ENCODE measurements at regions not wholly inside any gene's neighbourhood (a gene's known extent, or its start where the extent isn't known, plus 50 kb on each side); places are given as distances from the start of the nearest gene placed in this dataset.

GRCh38 chr5:113935453-113935852 is 422.0 kb downstream of the YTHDC2 start:
- DNase-seq (no peak), ATAC-seq (no peak), FAIRE-seq (no peak)
- Histone ChIP-seq H3K27ac (no peak overlapping the region), H3K4me1 (no peaks in the 10 kb centered on the region), H3K36me3 (no peaks in the 10 kb centered on the region), H3K9me3 (no peaks in the 10 kb centered on the region), H3K27me3 (no peaks in the 10 kb centered on the region), H3K4me3 (no peak overlapping the region)
- intact Hi-C loops (cut with DNase I), result no loop called here
- 38 to 44% methylated on average over 7 of the region's 7 CpGs for WGBS, 2 donors
- TF ChIP-seq CTCF (IDR thresholded peaks at IDR 0.05), result no peak

- intact Hi-C loops (cut with DNase I), result no loop called here
- DNase-seq (no peak), ATAC-seq (no peak), FAIRE-seq (no peak)
- Histone ChIP-seq H3K4me1 (no peaks in the 10 kb centered on the region), H3K9me3 (no peaks in the 10 kb centered on the region), H3K36me3 (no peaks in the 10 kb centered on the region), H3K27me3 (no peaks in the 10 kb centered on the region), H3K4me3 (no peak overlapping the region), H3K27ac (no peak overlapping the region)
- WGBS, 2 donors, result 67 to 87% methylated on average over 2 of the region's 2 CpGs
- TF ChIP-seq CTCF (IDR thresholded peaks at IDR 0.05), result no peak
Observed at GRCh38 chr5:113937301-113937700, 423.8 kb downstream of the YTHDC2 start.

- FAIRE-seq (no peak), DNase-seq (no peak), ATAC-seq (no peak)
- Histone ChIP-seq H3K9me3 (no peaks in the 10 kb centered on the region), H3K36me3 (no peaks in the 10 kb centered on the region), H3K27me3 (no peaks in the 10 kb centered on the region), H3K4me1 (no peaks in the 10 kb centered on the region), H3K27ac (no peak overlapping the region), H3K4me3 (no peak overlapping the region)
- no peak for TF ChIP-seq CTCF (IDR thresholded peaks at IDR 0.05)
- 60 to 63% methylated on average over 3 of the region's 3 CpGs for WGBS, 2 donors
- intact Hi-C loops (cut with DNase I), result no loop called here
Observed at GRCh38 chr5:113939988-113940387, 421.9 kb upstream of the KCNN2 start.

GRCh38 chr5:113950186-113950585 is 411.7 kb upstream of the KCNN2 start:
- 43 to 57% methylated on average over 2 of the region's 2 CpGs for WGBS, 2 donors
- Histone ChIP-seq H3K4me1 (no peaks in the 10 kb centered on the region), H3K9me3 (no peaks in the 10 kb centered on the region), H3K36me3 (no peaks in the 10 kb centered on the region), H3K27ac (no peak overlapping the region), H3K4me3 (no peak overlapping the region), H3K27me3 (no peaks in the 10 kb centered on the region)
- intact Hi-C loops (cut with DNase I), result no loop called here
- DNase-seq (no peak), FAIRE-seq (no peak), ATAC-seq (no peak)
- no peak for TF ChIP-seq CTCF (IDR thresholded peaks at IDR 0.05)

GRCh38 chr5:113965225-113965624 is 396.6 kb upstream of the KCNN2 start:
- Histone ChIP-seq H3K27ac (no peak overlapping the region), H3K27me3 (no peaks in the 10 kb centered on the region), H3K36me3 (no peaks in the 10 kb centered on the region), H3K4me3 (no peak overlapping the region), H3K4me1 (no peaks in the 10 kb centered on the region), H3K9me3 (no peaks in the 10 kb centered on the region)
- ATAC-seq (no peak), FAIRE-seq (no peak), DNase-seq (no peak)
- intact Hi-C loops (cut with DNase I), result no loop called here
- no peak for TF ChIP-seq CTCF (IDR thresholded peaks at IDR 0.05)
- WGBS, 2 donors, result 79 to 89% methylated on average over 3 of the region's 3 CpGs
